ENCODE measurements at regions not wholly inside any gene's neighbourhood (a gene's known extent, or its start where the extent isn't known, plus 50 kb on each side); places are given as distances from the start of the nearest gene placed in this dataset.

GRCh38 chr11:119910051-119910450 lies 181.1 kb upstream of the NECTIN1 start (continued):
- TF ChIP-seq NKRF (conservative IDR thresholded peaks at IDR 0.05) (no peak), DPF2 (IDR thresholded peaks at IDR 0.05) (no peak), HDGF (IDR thresholded peaks at IDR 0.05) (no peak), KLF5 (IDR thresholded peaks at IDR 0.05; ENCODE audit: partially characterized antibody) (no peak), HDAC6 (IDR thresholded peaks at IDR 0.05; ENCODE audit: unreplicated experiment) (no peak), KAT2A (conservative IDR thresholded peaks at IDR 0.05; ENCODE audit: control insufficient read depth, low read depth, low read length) (no peak)
- TF ChIP-seq, protein P1, sequence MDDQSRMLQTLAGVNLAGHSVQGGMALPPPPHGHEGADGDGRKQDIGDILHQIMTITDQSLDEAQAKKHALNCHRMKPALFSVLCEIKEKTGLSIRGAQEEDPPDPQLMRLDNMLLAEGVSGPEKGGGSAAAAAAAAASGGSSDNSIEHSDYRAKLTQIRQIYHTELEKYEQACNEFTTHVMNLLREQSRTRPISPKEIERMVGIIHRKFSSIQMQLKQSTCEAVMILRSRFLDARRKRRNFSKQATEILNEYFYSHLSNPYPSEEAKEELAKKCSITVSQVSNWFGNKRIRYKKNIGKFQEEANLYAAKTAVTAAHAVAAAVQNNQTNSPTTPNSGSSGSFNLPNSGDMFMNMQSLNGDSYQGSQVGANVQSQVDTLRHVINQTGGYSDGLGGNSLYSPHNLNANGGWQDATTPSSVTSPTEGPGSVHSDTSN (IDR thresholded peaks at IDR 0.05; ENCODE audit: insufficient replicate concordance, low read depth, low read length): no peak
- TF ChIP-seq, protein P2, sequence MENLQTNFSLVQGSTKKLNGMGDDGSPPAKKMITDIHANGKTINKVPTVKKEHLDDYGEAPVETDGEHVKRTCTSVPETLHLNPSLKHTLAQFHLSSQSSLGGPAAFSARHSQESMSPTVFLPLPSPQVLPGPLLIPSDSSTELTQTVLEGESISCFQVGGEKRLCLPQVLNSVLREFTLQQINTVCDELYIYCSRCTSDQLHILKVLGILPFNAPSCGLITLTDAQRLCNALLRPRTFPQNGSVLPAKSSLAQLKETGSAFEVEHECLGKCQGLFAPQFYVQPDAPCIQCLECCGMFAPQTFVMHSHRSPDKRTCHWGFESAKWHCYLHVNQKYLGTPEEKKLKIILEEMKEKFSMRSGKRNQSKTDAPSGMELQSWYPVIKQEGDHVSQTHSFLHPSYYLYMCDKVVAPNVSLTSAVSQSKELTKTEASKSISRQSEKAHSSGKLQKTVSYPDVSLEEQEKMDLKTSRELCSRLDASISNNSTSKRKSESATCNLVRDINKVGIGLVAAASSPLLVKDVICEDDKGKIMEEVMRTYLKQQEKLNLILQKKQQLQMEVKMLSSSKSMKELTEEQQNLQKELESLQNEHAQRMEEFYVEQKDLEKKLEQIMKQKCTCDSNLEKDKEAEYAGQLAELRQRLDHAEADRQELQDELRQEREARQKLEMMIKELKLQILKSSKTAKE (IDR thresholded peaks at IDR 0.05; ENCODE audit: low read depth, poor library complexity, severe bottlenecking): no peak

- Histone ChIP-seq H3K36me3 (ENCODE audit: control insufficient read depth in 2 of 2, insufficient read depth in 2 of 2, low read length in 1 of 2) (no peaks in the 10 kb centered on the region), H3K27me3 (replicated peaks in 1 of 2; ENCODE audit: control insufficient read depth in 2 of 2, insufficient read depth in 2 of 2, low read length in 1 of 2) (no peaks in the 10 kb centered on the region; a peak in 2 of 4 replicates), H3K79me2 (ENCODE audit: control insufficient read depth, insufficient read depth, low read length) (no peaks in the 10 kb centered on the region), H3K9me3 (replicated peaks; ENCODE audit: control insufficient read depth, insufficient read depth, low read length) (no peaks in the 10 kb centered on the region; the same call in 2 of the 3 replicates), H2AFZ (ENCODE audit: control insufficient read depth, low read depth, low read length) (no peak overlapping the region), H3K27ac (ENCODE audit: control insufficient read depth, insufficient read depth) (no peak overlapping the region), H3K4me2 (ENCODE audit: control insufficient read depth, insufficient read depth) (no peak overlapping the region), H4K20me1 (ENCODE audit: control insufficient read depth, insufficient read depth) (no peaks in the 10 kb centered on the region), H3K9ac (ENCODE audit: control insufficient read depth, insufficient read depth, low read length) (no peak overlapping the region), H3K4me1 (ENCODE audit: control insufficient read depth, insufficient read depth, low read length) (no peaks in the 10 kb centered on the region), H3K4me3 (no peak overlapping the region)
- in situ Hi-C loops (cut with MboI) (no loop called here), intact Hi-C loops (cut with micrococcal nuclease; ENCODE audit: unreplicated experiment) (no loop called here)
- BruUV-seq (replicated peaks): no TSS peak
- POLR2A ChIA-PET: no interaction called here
- SMC1A ChIA-PET (ENCODE audit: uncharacterized antibody, unreplicated experiment): no interaction called here
- RAD21 ChIA-PET (ENCODE audit: unreplicated experiment): no interaction called here
- no peak for TF ChIP-seq CTCF (IDR thresholded peaks at IDR 0.05 in 2 of 3, conservative IDR thresholded peaks at IDR 0.05 in 1 of 3; ENCODE audit: control insufficient read depth in 2 of 3, extremely low read depth in 1 of 3, insufficient read depth in 1 of 3, low read depth in 3 of 3, low read length in 3 of 3)
- TF ChIP-seq CHD1 (IDR thresholded peaks at IDR 0.05; ENCODE audit: low read depth, low read length): no peak
- peak; percentile 23 for FAIRE-seq
- 1% methylated on average over 9 of the region's 9 CpGs for WGBS (ENCODE audit: insufficient coverage, insufficient replicate concordance, low lambda C conversion rate, missing lambda C conversion rate)
- CTCF ChIA-PET: no interaction called here
- ATAC-seq: peak; percentile 23; the same call in 1 of the 3 replicates
- DNase-seq (ENCODE audit: low read depth, low spot score): no peak
Measured at GRCh38 chr11:119909495-119909894, 180.5 kb upstream of the NECTIN1 start.
